IMR-90 (cell line): ENCODE measurements at regions not wholly inside any gene's neighbourhood (a gene's known extent, or its start where the extent isn't known, plus 50 kb on each side); places are given as distances from the start of the nearest gene placed in this dataset.

ENCODE experiments used
- ATAC-seq: fragments of 200-7000 bp; cut with Tn5 transposase; 2 replicates; pipeline ENCODE4 v1.9.1; 2020; ENCODE audit warnings: low read depth, mild to moderate bottlenecking, moderate library complexity
- BruUV-seq: library from RNA; stranded (reverse); fragments of 400-500 nt; replicated peaks from 2 replicates; lab custom pipeline; 2021; lab: Mats Ljungman, UMichigan
- CTCF ChIA-PET: fragments of 300-600 bp; formaldehyde crosslinking; extraction: SDS; loops from one replicate; lab custom pipeline; 2021; ENCODE audit warnings: antibody characterized with exemption; lab: Yijun Ruan, JAX
- POLR2A ChIA-PET: fragments of 300-600 bp; sonication (Branson Sonifier 250); formaldehyde crosslinking; loops from one replicate; lab custom pipeline; 2022; ENCODE audit warnings: antibody characterized with exemption; ENCODE audit not compliant: unreplicated experiment; lab: Charles Lee
- DNase-seq: peaks from one replicate; pipeline ENCODE4 v3.0.0; 2013
- H2AFZ ChIP-seq: replicated peaks from 2 replicates; pipeline ENCODE3; 2013; ENCODE audit warnings: low read length, mild to moderate bottlenecking; ENCODE audit not compliant: poor library complexity
- H2AK5ac ChIP-seq: 2 replicates; pipeline ENCODE4 v1.6.1; 2013; ENCODE audit warnings: low read depth, low read length, inconsistent platforms
- H2AK9ac ChIP-seq: replicated peaks from 2 replicates; pipeline ENCODE3; 2013; ENCODE audit warnings: mild to moderate bottlenecking, low read depth, low read length, moderate library complexity; ENCODE audit not compliant: poor library complexity
- H2BK120ac ChIP-seq: 2 replicates; pipeline ENCODE4 v1.6.1; 2013; ENCODE audit warnings: low read depth, low read length, inconsistent platforms
- H2BK15ac ChIP-seq: 3 replicates; pipeline ENCODE4 v1.6.1; 2013; ENCODE audit warnings: low read depth, low read length, inconsistent platforms
- H2BK20ac ChIP-seq: 2 replicates; pipeline ENCODE4 v1.6.1; 2013; ENCODE audit warnings: low read depth, mild to moderate bottlenecking, inconsistent platforms, low read length, moderate library complexity
- H2BK5ac ChIP-seq: 2 replicates; pipeline ENCODE4 v1.6.1; 2013; ENCODE audit warnings: mild to moderate bottlenecking, low read depth, low read length, inconsistent platforms; ENCODE audit not compliant: poor library complexity, severe bottlenecking
- H3K14ac ChIP-seq: replicated peaks from 2 replicates; pipeline ENCODE4 v1.6.1; 2013; ENCODE audit warnings: low read depth, low read length, inconsistent platforms
- H3K18ac ChIP-seq: 2 replicates; pipeline ENCODE4 v1.6.1; 2013; ENCODE audit warnings: low read depth, low read length, control low read depth
- H3K23ac ChIP-seq: 2 replicates; pipeline ENCODE4 v1.6.1; 2013; ENCODE audit warnings: low read depth, low read length, inconsistent platforms
- H3K27ac ChIP-seq: 2 replicates; pipeline ENCODE4 v1.5.1; 2013; ENCODE audit warnings: mild to moderate bottlenecking, control low read depth, low read length; ENCODE audit not compliant: insufficient read depth
- H3K27me3 ChIP-seq: 2 replicates; pipeline ENCODE4 v1.6.1; 2013; ENCODE audit warnings: low read length; ENCODE audit not compliant: control insufficient read depth, insufficient read depth
- H3K36me3 ChIP-seq: 2 replicates; pipeline ENCODE4 v1.6.1; 2013; ENCODE audit warnings: low read length, mixed read lengths; ENCODE audit not compliant: control insufficient read depth, insufficient read depth
- H3K4ac ChIP-seq: 2 replicates; pipeline ENCODE4 v1.6.1; 2013; ENCODE audit warnings: low read depth, low read length, inconsistent platforms
- H3K4me1 ChIP-seq: 2 replicates; pipeline ENCODE4 v1.6.1; 2013; ENCODE audit warnings: low read length, mixed read lengths; ENCODE audit not compliant: control insufficient read depth, insufficient read depth
- H3K4me2 ChIP-seq: 2 replicates; pipeline ENCODE4 v1.6.1; 2013; ENCODE audit warnings: low read depth, mild to moderate bottlenecking, control low read depth, low read length, moderate library complexity
- H3K4me3 ChIP-seq: 2 replicates; pipeline ENCODE4 v1.5.1; 2013; ENCODE audit warnings: low read depth, mild to moderate bottlenecking, control low read depth, low read length, moderate library complexity; ENCODE audit not compliant: insufficient read depth
- H3K56ac ChIP-seq: 2 replicates; pipeline ENCODE4 v1.6.1; 2013; ENCODE audit warnings: low read length, inconsistent platforms; ENCODE audit not compliant: insufficient read depth; ENCODE audit errors: extremely low read depth
- H3K79me1 ChIP-seq, 2 experiments: 2 replicates each; pipeline ENCODE4 v1.6.1; 2013; ENCODE audit warnings: low read length in 2 of 2, inconsistent platforms in 1 of 2, low read depth in 1 of 2
- H3K9ac ChIP-seq: 2 replicates; pipeline ENCODE4 v1.6.1; 2013; ENCODE audit warnings: low read depth, low read length, control low read depth
- H3K9me1 ChIP-seq: 2 replicates; pipeline ENCODE4 v1.6.1; 2013; ENCODE audit warnings: low read length, inconsistent platforms; ENCODE audit not compliant: insufficient read depth
- H3K9me3 ChIP-seq: 2 replicates; pipeline ENCODE4 v1.6.1; 2013; ENCODE audit warnings: low read length; ENCODE audit not compliant: control insufficient read depth, insufficient read depth
- H4K20me1 ChIP-seq: 2 replicates; pipeline ENCODE4 v1.6.1; 2013; ENCODE audit warnings: low read length, inconsistent platforms; ENCODE audit not compliant: insufficient read depth
- H4K5ac ChIP-seq: 2 replicates; pipeline ENCODE4 v1.6.1; 2013; ENCODE audit warnings: mild to moderate bottlenecking, low read depth, low read length, control low read depth
- H4K8ac ChIP-seq, 2 experiments: 2 replicates each; pipeline ENCODE4 v1.6.1; 2013; ENCODE audit warnings: low read depth in 2 of 2, low read length in 2 of 2, control low read depth in 1 of 2, inconsistent platforms in 1 of 2
- H4K91ac ChIP-seq: 2 replicates; pipeline ENCODE4 v1.6.1; 2013; ENCODE audit warnings: low read depth, low read length, inconsistent platforms; ENCODE audit not compliant: insufficient read depth
- BHLHE40 ChIP-seq: fragments of 150-350 bp; IDR thresholded peaks from 2 replicates; pipeline ENCODE4 v1.6.1; 2016; ENCODE audit warnings: mild to moderate bottlenecking, low read depth, low read length
- CEBPB ChIP-seq: IDR thresholded peaks from 2 replicates; pipeline ENCODE4 v1.6.1; 2012; ENCODE audit warnings: low read depth, low read length, improper control_type of control experiment
- CHD1 ChIP-seq: IDR thresholded peaks from 2 replicates; pipeline ENCODE4 v1.6.1; 2012; ENCODE audit warnings: low read depth, low read length, improper control_type of control experiment
- FOS ChIP-seq: fragments of 150-350 bp; IDR thresholded peaks from 2 replicates; pipeline ENCODE4 v1.6.1; 2016; ENCODE audit warnings: low read depth, low read length
- MAFK ChIP-seq: IDR thresholded peaks from 2 replicates; pipeline ENCODE4 v1.6.1; 2012; ENCODE audit warnings: low read depth, low read length, improper control_type of control experiment
- MAZ ChIP-seq: IDR thresholded peaks from 2 replicates; pipeline ENCODE4 v1.6.1; 2012; ENCODE audit warnings: low read depth, mild to moderate bottlenecking, low read length, improper control_type of control experiment, moderate library complexity, borderline replicate concordance
- MXI1 ChIP-seq: IDR thresholded peaks from 2 replicates; pipeline ENCODE4 v1.6.1; 2012; ENCODE audit warnings: low read depth, mild to moderate bottlenecking, low read length, moderate library complexity, borderline replicate concordance
- NFE2L2 ChIP-seq: fragments of 150-350 bp; IDR thresholded peaks from 2 replicates; pipeline ENCODE4 v1.6.1; 2016; ENCODE audit warnings: low read depth, mild to moderate bottlenecking, low read length
- POLR2A ChIP-seq: IDR thresholded peaks from 2 replicates; pipeline ENCODE4 v1.6.1; 2012; ENCODE audit warnings: mild to moderate bottlenecking, low read depth, low read length
- RAD21 ChIP-seq: IDR thresholded peaks from 2 replicates; pipeline ENCODE4 v1.6.1; 2012; ENCODE audit warnings: low read length, improper control_type of control experiment
- RCOR1 ChIP-seq: IDR thresholded peaks from 2 replicates; pipeline ENCODE4 v1.6.1; 2012; ENCODE audit warnings: mild to moderate bottlenecking, low read length, improper control_type of control experiment; ENCODE audit not compliant: insufficient replicate concordance
- RFX5 ChIP-seq: IDR thresholded peaks from 2 replicates; pipeline ENCODE4 v1.8.0; 2012; ENCODE audit warnings: low read depth, mild to moderate bottlenecking, low read length, moderate library complexity
- SMC3 ChIP-seq: fragments of 150-350 bp; IDR thresholded peaks from 2 replicates; pipeline ENCODE4 v1.6.1; 2016; ENCODE audit warnings: low read depth, mild to moderate bottlenecking, antibody characterized with exemption, low read length, moderate library complexity
- WGBS, 2 experiments: methylation state at CpG; one replicate each; pipeline versions ENCODE4 v1.1.5 to v1.1.7; 2013; ENCODE audit warnings: missing lambda C conversion rate in 2 of 2; ENCODE audit not compliant: insufficient read length in 1 of 2; ENCODE audit errors: extremely low coverage in 2 of 2; 5-methylcytosine and 5-hydroxymethylcytosine counted together
- dilution Hi-C: fragments of 300-500 bp; cut with HindIII; formaldehyde crosslinking; loops from one replicate; pipeline ENCODE4 v1.14.3; 2018; ENCODE audit warnings: low sequenced_read_pairs; ENCODE audit not compliant: unreplicated experiment
- in situ Hi-C: fragments of 300-500 bp; cut with MboI; formaldehyde crosslinking; loops from 3 replicates; pipeline ENCODE4 v1.14.3; 2019; ENCODE audit warnings: low sequenced_read_pairs, inconsistent platforms, mixed read lengths
- intact Hi-C: fragments of 100-400 bp; cut with micrococcal nuclease; formaldehyde crosslinking; loops from 2 replicates; pipeline ENCODE4 v1.10.0; 2022
- TF ChIP-seq, protein P1 (sequence below): conservative IDR thresholded peaks from 2 replicates; pipeline ENCODE4 v1.5.1; 2012; ENCODE audit warnings: mild to moderate bottlenecking, low read depth, low read length, improper control_type of control experiment
- TF ChIP-seq, protein P2 (sequence below): fragments of 150-350 bp; IDR thresholded peaks from 2 replicates; pipeline ENCODE4 v1.6.1; 2017; ENCODE audit warnings: mild to moderate bottlenecking, antibody characterized with exemption, low read length, low read depth

DNA sequence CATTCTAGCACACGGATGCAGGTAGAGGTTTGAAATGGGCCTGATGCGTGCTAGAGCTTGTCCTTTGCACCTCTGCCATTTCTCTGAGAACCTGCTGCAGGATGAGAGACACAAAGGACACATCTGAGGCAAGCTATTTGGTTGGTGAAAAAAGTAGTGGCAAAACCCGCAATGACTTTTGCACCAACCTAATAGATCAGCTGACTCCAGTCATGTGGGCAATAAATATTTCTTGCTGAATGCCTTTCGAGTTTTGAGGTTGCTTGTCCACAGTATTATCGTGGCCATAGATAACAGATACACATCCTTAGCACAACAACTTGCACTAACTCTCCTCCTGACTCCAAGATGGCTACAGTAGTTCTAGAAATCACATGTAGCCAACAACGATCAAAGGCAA lies 57.8 kb upstream of the ZNF423 start:
- CTCF ChIA-PET = no interaction called here
- in situ Hi-C loops = no loop called here

More for the DNA sequence above, 57.8 kb upstream of the ZNF423 start:
- Histone ChIP-seq H3K36me3 (no peaks in the 10 kb centered on the region), H2BK120ac (no peak overlapping the region), H3K79me1 (no peaks in the 10 kb centered on the region), H3K18ac (no peak overlapping the region), H3K23ac (no peak overlapping the region), H3K4me2 (no peak overlapping the region), H2BK5ac (no peak overlapping the region), H3K9ac (no peak overlapping the region), H3K4ac (no peak overlapping the region), H2AFZ (no peak overlapping the region), H3K27ac (no peak overlapping the region), H2AK9ac (no peak overlapping the region), H4K20me1 (no peaks in the 10 kb centered on the region), H2BK20ac (no peak overlapping the region), H3K9me1 (no peaks in the 10 kb centered on the region), H4K5ac (no peak overlapping the region), H3K4me3 (no peak overlapping the region), H2BK15ac (no peak overlapping the region), H3K9me3 (no peaks in the 10 kb centered on the region), H4K8ac (no peak overlapping the region), H3K14ac (no peak overlapping the region), H3K56ac (peak overlapping the region; percentile 13; the same call in 1 of the 2 replicates), H3K4me1 (no peaks in the 10 kb centered on the region), H2AK5ac (no peak overlapping the region), H4K91ac (no peak overlapping the region), H3K27me3 (no peaks in the 10 kb centered on the region; the same call in 1 of the 2 replicates)
- TF ChIP-seq BHLHE40 (no peak), NFE2L2 (no peak), CEBPB (no peak), POLR2A (no peak), RCOR1 (no peak), CHD1 (no peak), RFX5 (no peak), RAD21 (no peak), MAZ (no peak), FOS (no peak), MXI1 (no peak), MAFK (no peak), SMC3 (no peak)
- TF ChIP-seq, protein P1, sequence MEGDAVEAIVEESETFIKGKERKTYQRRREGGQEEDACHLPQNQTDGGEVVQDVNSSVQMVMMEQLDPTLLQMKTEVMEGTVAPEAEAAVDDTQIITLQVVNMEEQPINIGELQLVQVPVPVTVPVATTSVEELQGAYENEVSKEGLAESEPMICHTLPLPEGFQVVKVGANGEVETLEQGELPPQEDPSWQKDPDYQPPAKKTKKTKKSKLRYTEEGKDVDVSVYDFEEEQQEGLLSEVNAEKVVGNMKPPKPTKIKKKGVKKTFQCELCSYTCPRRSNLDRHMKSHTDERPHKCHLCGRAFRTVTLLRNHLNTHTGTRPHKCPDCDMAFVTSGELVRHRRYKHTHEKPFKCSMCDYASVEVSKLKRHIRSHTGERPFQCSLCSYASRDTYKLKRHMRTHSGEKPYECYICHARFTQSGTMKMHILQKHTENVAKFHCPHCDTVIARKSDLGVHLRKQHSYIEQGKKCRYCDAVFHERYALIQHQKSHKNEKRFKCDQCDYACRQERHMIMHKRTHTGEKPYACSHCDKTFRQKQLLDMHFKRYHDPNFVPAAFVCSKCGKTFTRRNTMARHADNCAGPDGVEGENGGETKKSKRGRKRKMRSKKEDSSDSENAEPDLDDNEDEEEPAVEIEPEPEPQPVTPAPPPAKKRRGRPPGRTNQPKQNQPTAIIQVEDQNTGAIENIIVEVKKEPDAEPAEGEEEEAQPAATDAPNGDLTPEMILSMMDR = no peak
- TF ChIP-seq, protein P2, sequence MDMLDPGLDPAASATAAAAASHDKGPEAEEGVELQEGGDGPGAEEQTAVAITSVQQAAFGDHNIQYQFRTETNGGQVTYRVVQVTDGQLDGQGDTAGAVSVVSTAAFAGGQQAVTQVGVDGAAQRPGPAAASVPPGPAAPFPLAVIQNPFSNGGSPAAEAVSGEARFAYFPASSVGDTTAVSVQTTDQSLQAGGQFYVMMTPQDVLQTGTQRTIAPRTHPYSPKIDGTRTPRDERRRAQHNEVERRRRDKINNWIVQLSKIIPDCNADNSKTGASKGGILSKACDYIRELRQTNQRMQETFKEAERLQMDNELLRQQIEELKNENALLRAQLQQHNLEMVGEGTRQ = no peak
- POLR2A ChIA-PET = no interaction called here
- no CpG with 5 or more reads among the region's 6 CpGs for WGBS, 2 experiments
- dilution Hi-C loops (no loop called here), intact Hi-C loops (no loop called here)
- BruUV-seq = no TSS peak
- no peak for ATAC-seq
- DNase-seq = no peak
